Rectal smooth muscle tissue (tissue), 1 donor: ENCODE measurements at regions not wholly inside any gene's neighbourhood (a gene's known extent, or its start where the extent isn't known, plus 50 kb on each side); places are given as distances from the start of the nearest gene placed in this dataset.
"Not testable (repeated sequence)": the region's sequence is repeated elsewhere in the genome, so short reads cannot be mapped to it uniquely, and the experiment has no call there.

ENCODE experiments used
- H3K27ac ChIP-seq: one replicate; pipeline ENCODE4 v1.7.0; 2013; ENCODE audit warnings: low read depth, low read length, inconsistent platforms
- H3K27me3 ChIP-seq: one replicate; pipeline ENCODE4 v1.7.0; 2013; ENCODE audit warnings: low read length; ENCODE audit not compliant: control insufficient read depth, insufficient read depth
- H3K36me3 ChIP-seq: one replicate; pipeline ENCODE4 v1.7.0; 2013; ENCODE audit warnings: low read length; ENCODE audit not compliant: control insufficient read depth, insufficient read depth
- H3K4me1 ChIP-seq: one replicate; pipeline ENCODE4 v1.7.0; 2013; ENCODE audit warnings: low read length; ENCODE audit not compliant: control insufficient read depth, insufficient read depth
- H3K4me3 ChIP-seq: one replicate; pipeline ENCODE4 v1.7.0; 2013; ENCODE audit warnings: low read length
- H3K9ac ChIP-seq: one replicate; pipeline ENCODE4 v1.7.0; 2013; ENCODE audit warnings: low read length

DNA sequence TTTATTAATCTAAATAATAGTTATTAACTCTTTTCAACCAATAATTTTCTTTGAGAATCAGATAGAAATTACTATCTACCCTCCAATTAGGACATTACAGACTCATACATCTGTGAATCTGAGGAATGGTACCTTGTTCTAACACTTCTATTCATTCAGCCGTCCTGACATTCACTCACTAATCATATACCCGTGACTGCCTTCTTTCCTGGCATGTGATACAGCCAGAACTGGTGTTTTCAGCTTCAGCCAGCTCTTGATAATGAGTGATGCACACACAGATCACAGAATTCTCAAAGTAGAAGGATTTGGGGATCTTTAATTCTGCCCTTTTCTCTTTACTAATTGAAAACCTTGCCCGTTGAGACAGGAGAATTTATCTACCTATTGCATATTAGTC, 499.9 kb downstream of the UTRN start:
- Histone ChIP-seq H3K27me3 (no peaks in the 10 kb centered on the region), H3K36me3 (no peaks in the 10 kb centered on the region), H3K4me3 (no peak overlapping the region), H3K4me1 (no peaks in the 10 kb centered on the region), H3K9ac (no peak overlapping the region), H3K27ac (no peak overlapping the region)

DNA sequence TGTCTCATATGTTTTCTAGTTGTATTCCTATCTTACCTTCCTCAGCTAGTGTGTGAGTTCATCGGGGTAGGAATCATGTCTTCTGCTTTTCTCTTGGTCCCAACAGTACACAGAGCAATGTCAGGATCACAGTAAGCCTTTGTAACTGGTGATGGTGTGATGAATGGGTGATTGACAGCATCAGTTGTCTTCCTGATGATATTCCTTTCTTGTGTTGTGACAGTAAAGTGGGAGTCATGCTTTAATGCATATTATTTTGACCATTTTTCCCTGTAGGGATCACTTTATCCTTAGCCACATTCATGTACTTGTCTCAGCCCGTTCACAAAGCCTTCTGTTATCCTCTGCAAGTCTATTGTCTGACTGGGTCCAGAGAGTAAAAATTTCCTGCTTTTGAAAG, 501.7 kb downstream of the UTRN start:
- Histone ChIP-seq H3K4me3 (no peak overlapping the region), H3K36me3 (no peaks in the 10 kb centered on the region), H3K4me1 (no peaks in the 10 kb centered on the region), H3K9ac (no peak overlapping the region), H3K27me3 (no peaks in the 10 kb centered on the region), H3K27ac (no peak overlapping the region)

DNA sequence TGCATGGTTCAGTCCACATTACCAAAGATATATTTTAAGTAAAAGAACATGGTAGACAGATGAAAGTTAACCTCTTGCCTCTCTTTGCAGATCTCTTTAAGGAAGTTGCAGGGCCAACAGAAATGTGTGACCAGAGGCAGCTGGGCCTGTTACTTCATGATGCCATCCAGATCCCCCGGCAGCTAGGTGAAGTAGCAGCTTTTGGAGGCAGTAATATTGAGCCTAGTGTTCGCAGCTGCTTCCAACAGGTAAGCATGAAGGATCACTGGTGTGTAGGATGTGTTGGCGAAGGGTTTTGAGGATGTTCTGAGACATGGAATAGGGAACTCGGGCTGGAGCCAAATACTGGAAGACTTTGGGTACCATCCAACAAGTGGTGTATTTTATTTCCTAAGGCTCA, 508.6 kb downstream of the UTRN start:
- H3K27me3 ChIP-seq: no peaks in the 10 kb centered on the region
- H3K9ac ChIP-seq: no peak overlapping the region
- H3K4me1 ChIP-seq: no peaks in the 10 kb centered on the region
- H3K4me3 ChIP-seq: no peak overlapping the region
- H3K27ac ChIP-seq: no peak overlapping the region
- H3K36me3 ChIP-seq: no peaks in the 10 kb centered on the region

DNA sequence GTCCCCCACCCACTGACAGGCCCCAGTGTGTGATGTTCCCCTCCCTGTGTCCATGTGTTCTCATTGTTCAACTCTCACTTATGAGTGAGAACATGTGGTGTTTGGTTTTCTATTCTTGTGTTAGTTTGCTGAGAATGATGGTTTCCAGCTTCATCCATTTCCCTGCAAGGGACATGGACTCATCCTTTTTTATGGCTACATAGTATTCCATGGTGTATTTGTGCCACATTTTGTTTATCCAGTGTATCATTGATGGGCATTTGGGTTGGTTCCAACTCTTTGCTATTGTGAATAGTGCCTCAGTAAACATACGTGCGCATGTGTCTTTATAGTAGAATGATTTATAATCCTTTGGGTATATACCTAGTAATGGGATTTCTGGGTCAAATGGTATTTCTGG, 509.9 kb downstream of the UTRN start:
- H3K4me3 ChIP-seq, H3K36me3 ChIP-seq, H3K27ac ChIP-seq, H3K27me3 ChIP-seq, H3K9ac ChIP-seq, H3K4me1 ChIP-seq: not testable (repeated sequence)

DNA sequence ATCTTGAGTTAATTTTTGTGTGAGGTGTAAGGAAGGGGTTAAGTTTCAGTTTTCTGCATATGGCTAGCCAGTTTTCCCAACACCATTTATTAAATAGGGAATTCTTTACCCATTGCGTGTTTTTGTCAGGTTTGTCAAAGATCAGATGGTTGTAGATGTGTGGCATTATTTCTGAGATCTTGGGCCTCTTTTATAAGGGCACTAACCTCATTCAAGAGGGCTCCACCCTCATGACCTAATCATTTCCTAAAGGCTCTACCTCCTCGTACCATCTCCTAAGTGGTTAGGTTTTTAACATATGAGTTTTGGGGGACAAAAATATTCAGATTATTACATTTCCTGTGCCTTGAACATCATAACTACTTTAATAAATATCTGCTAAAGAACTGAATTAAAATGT, 510.9 kb downstream of the UTRN start:
- no peaks in the 10 kb centered on the region for H3K27me3 ChIP-seq
- no peak overlapping the region for H3K27ac ChIP-seq
- H3K4me3 ChIP-seq: no peak overlapping the region
- no peak overlapping the region for H3K9ac ChIP-seq
- H3K4me1 ChIP-seq: no peaks in the 10 kb centered on the region
- no peaks in the 10 kb centered on the region for H3K36me3 ChIP-seq

DNA sequence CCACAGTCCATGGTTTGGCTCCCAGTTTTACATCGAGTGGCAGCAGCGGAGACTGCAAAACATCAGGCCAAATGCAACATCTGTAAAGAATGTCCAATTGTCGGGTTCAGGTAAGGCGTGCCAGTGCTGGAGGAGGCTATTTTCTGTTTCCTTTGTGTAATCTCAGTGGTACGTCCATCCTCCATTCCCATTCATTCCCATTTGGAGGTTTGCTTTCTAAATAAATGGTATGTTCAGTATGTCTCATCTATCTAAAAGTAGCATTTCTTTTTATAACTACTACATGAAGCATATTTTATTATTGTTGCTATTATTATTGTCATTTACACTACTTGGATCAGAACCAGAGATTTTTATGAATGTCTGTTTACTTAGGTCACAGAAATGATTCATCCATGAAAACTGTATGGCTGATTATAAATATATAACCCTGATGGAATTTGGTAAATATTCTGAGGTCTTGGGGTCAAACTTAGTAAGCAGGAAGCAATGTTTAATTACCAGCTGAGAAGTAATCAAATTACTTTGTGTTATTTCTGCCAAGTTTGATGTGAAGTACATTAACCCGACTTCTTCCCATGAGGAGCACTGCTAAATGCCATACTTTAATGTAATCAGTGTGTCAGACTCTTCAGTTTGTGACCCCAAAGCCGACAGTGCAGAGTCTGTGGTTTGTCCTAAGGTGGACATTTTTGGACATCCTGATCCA, 512.9 kb downstream of the UTRN start:
- Histone ChIP-seq H3K4me3 (no peak overlapping the region), H3K27me3 (no peaks in the 10 kb centered on the region), H3K36me3 (no peaks in the 10 kb centered on the region), H3K4me1 (no peaks in the 10 kb centered on the region), H3K27ac (no peak overlapping the region), H3K9ac (no peak overlapping the region)

DNA sequence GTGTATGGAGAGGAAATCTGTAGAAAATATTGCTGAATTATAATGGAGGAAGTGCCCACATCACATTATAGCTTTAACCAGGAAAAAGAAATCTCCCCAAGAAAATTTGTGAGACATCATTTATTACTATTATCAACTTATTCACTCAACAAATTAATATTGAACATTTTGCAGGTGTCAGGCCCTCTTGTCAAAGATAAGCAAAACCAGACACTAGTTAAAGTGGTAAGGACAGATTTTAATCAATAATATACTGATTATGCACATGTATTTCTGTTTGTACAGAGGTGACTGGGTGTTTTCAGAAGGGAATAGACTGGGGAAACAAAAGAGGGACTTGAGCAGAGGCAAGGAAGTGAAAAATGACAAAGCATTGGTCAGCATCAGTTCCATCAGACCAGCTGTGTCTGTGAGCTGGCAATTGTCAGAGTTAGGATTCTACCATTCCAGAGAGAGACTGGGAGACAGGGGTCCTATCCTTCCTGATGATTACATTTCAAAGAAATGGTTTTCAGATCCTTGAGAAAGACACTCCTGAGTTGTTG, 519.2 kb downstream of the UTRN start:
- Histone ChIP-seq H3K36me3 (no peaks in the 10 kb centered on the region), H3K4me3 (no peak overlapping the region), H3K27ac (no peak overlapping the region), H3K27me3 (no peaks in the 10 kb centered on the region), H3K4me1 (no peaks in the 10 kb centered on the region), H3K9ac (no peak overlapping the region)

DNA sequence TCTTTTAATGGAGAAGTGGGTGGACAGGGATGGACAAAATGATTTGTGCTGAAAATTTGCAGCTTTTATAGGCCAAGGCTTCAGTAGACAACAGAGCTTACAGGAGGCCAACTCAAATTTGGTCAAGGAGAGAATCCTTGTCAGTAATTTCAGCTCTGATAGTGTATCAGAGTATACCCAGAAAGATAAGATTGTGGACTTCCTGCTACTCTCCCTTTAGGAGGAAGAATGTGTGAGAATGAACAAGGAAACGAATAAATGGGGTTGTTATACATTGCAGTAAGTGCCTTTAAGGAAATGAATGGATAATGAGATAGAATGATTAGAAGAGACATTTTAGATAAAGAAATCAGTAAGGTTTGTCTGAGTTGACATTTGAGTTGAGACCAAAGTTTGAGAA, 519.9 kb downstream of the UTRN start:
- Histone ChIP-seq H3K4me3 (no peak overlapping the region), H3K27ac (no peak overlapping the region), H3K27me3 (no peaks in the 10 kb centered on the region), H3K9ac (no peak overlapping the region), H3K4me1 (no peaks in the 10 kb centered on the region), H3K36me3 (no peaks in the 10 kb centered on the region)

DNA sequence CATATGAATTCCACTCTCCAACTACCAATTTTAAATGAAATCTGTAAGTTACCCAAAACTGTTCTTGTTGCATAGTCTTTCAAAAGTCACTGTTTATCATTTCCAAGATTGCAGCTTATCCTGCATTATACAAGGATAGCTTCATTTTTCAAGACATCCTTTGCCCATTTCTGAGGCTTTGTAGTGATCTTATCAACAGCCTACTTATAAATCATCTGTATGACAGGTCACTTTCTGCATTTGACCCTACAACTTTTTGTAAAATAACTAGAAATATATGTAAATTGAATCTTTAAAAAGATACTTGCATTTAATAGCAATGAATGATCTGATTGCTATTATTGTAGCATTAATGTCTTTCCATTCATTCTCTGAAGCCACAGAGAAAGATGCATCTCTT, 521.1 kb downstream of the UTRN start:
- Histone ChIP-seq H3K9ac (no peak overlapping the region), H3K27ac (no peak overlapping the region), H3K4me1 (no peaks in the 10 kb centered on the region), H3K36me3 (no peaks in the 10 kb centered on the region), H3K4me3 (no peak overlapping the region), H3K27me3 (no peaks in the 10 kb centered on the region)

DNA sequence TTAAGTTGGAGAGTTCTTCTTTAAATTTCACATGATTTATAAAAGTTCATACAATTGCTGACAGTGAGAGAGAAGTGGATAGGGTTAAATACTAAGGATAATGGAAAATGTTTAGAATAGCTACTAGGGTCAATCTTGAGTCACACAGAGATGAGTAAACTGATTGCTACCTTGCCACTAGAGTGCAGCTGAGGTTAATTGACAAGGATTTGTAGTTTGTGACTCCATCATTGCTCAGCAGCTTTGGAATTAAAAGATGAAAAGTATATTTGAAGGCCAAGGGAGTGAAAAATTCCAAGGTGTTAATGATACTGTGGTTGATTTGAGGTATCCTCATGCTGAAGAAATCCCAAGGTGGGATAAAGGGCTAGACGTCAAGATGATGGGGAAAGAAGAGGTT, 524.0 kb downstream of the UTRN start:
- Histone ChIP-seq H3K27me3 (no peaks in the 10 kb centered on the region), H3K36me3 (no peaks in the 10 kb centered on the region), H3K4me3 (no peak overlapping the region)

DNA sequence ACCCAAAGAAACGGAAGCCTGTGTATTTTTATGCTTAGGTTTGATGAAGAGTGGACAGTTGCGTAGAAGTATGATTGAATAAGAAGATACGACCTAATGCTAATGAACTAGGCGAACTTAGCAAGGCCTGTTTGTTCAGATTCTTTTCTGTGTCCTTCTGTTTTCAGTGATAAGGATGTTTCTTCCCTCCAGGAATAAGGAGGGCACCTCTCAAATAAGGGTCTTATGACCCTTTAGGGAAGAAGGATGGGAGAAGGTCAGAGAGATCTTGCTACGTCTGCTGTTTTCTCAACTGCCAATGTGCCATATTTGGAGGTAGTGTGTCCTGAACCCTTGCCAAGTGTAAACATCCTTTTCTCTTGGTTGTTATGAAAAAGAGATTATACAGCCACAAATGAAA, 524.8 kb downstream of the UTRN start:
- Histone ChIP-seq H3K4me3 (no peak overlapping the region), H3K36me3 (no peaks in the 10 kb centered on the region), H3K4me1 (no peaks in the 10 kb centered on the region), H3K27ac (no peak overlapping the region), H3K27me3 (no peaks in the 10 kb centered on the region), H3K9ac (no peak overlapping the region)

More for the DNA sequence above, 524.0 kb downstream of the UTRN start:
- Histone ChIP-seq H3K4me1 (no peaks in the 10 kb centered on the region), H3K27ac (no peak overlapping the region), H3K9ac (no peak overlapping the region)

DNA sequence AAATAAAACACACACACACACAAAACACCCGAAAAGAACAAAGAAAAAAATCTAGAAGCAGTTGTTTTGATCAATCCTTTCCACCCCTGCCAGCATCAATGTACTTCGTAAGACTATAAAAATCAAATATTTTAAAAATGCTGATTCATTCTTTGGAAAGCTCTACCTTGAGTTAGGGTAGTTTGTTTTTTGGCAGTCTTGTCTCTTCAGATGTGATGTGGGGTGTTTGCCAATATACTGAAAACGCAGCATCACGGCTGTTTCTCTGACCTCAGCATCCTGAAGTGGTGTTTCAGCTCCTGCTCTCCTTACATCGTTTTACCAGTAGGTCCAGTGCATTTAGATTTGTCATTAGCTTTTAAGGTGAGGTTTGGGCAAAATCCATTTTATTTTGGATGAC, 526.0 kb downstream of the UTRN start:
- Histone ChIP-seq H3K4me1 (no peaks in the 10 kb centered on the region), H3K36me3 (no peaks in the 10 kb centered on the region), H3K27ac (no peak overlapping the region), H3K27me3 (no peaks in the 10 kb centered on the region), H3K4me3 (no peak overlapping the region), H3K9ac (no peak overlapping the region)

DNA sequence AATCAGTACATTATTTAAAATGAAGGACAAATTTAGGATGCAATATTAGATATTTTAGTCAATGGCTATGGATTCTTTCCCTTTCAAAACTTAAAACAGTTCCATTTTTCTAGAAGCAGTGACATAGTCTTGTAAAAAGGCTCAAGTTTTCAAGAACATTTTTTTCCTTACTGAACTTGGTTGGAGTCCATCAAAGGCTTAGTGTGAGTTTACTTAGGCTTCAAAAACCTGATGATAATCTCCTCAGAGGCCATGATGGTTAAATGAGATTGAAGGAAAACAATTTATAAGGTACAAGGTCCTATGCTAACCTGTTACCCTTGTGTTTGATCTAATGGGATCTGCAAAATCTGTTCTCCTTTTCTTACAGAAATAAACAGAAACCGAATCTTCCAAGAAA, 531.8 kb downstream of the UTRN start:
- H3K4me3 ChIP-seq: no peak overlapping the region
- no peaks in the 10 kb centered on the region for H3K36me3 ChIP-seq
- no peaks in the 10 kb centered on the region for H3K4me1 ChIP-seq
- no peak overlapping the region for H3K9ac ChIP-seq
- H3K27me3 ChIP-seq: no peaks in the 10 kb centered on the region
- no peak overlapping the region for H3K27ac ChIP-seq
